ENCODE measurements at regions not wholly inside any gene's neighbourhood (a gene's known extent, or its start where the extent isn't known, plus 50 kb on each side); places are given as distances from the start of the nearest gene placed in this dataset.

DNA sequence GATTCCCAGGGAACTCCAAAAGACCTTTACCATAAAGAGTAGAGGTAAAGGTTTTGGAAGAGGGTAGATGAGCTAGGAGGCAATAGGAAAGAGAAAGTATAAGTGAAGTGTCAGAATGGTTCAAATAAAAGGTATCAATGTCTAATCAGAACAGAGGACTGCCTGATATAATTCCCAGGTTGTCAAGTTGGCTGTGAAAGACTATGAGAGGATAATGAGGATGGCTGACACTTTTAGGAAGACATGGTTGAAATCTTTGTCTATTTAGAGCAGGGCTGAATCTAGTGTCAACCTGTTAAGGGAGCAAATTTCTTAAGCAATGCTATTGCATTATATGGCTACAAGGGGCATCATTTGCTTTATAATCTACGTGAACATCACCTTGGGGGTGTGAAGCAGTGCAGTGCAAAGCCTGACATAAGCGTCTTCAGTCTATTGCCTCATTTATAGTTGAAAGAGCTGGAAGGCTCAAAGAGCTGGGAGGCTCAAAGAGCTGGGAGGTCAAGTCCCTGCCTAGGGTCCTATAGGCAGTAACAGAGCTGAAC, 308.3 kb upstream of the DEPDC1 start:
- Histone ChIP-seq H2AFZ (ENCODE audit: low read depth) (no peak overlapping the region), H3K4me2 (no peak overlapping the region), H3K9ac (no peak overlapping the region), H3K79me2 (ENCODE audit: insufficient read depth, low read depth) (no peaks in the 10 kb centered on the region), H3K27ac (no peak overlapping the region), H3K36me3 (ENCODE audit: insufficient read depth) (no peaks in the 10 kb centered on the region), H3K4me3 (IDR thresholded peaks at IDR 0.05; ENCODE audit: insufficient read depth, low read depth, low read length) (no peak overlapping the region), H3K4me1 (ENCODE audit: low read depth, poor library complexity, severe bottlenecking) (no peaks in the 10 kb centered on the region), H3K27me3 (ENCODE audit: insufficient read depth, low read depth) (no peaks in the 10 kb centered on the region), H4K20me1 (ENCODE audit: insufficient read depth) (no peaks in the 10 kb centered on the region)
- TF ChIP-seq CTCF (conservative IDR thresholded peaks at IDR 0.05; ENCODE audit: low read depth, low read length) = no peak

DNA sequence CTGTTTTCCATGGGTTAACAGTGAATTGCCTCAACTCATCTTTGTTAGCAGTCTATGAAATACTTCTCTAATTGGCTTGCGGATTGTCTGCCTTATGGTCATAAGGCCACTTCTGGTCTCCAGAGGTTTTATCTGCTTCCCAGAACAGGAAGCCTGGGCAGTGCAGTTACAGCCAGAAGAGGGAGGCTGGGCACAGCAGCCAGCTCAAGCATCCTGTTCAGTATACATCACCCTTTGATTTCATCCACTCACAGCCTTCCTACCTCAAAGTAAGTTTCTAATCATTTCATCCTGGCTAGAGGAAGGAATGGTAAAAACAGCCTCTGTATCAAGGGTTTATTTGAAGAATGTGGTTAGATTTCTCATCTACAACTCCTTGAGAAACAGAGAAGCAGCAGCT, 311.5 kb upstream of the DEPDC1 start:
- Histone ChIP-seq H2AFZ (ENCODE audit: low read depth) (no peak overlapping the region), H3K36me3 (ENCODE audit: insufficient read depth) (no peaks in the 10 kb centered on the region), H3K79me2 (ENCODE audit: insufficient read depth, low read depth) (no peaks in the 10 kb centered on the region), H3K9ac (no peak overlapping the region), H3K27ac (no peak overlapping the region), H3K4me3 (IDR thresholded peaks at IDR 0.05; ENCODE audit: insufficient read depth, low read depth, low read length) (no peak overlapping the region), H3K27me3 (ENCODE audit: insufficient read depth, low read depth) (no peaks in the 10 kb centered on the region), H3K4me2 (no peak overlapping the region), H4K20me1 (ENCODE audit: insufficient read depth) (no peaks in the 10 kb centered on the region), H3K4me1 (ENCODE audit: low read depth, poor library complexity, severe bottlenecking) (no peaks in the 10 kb centered on the region)
- TF ChIP-seq CTCF (conservative IDR thresholded peaks at IDR 0.05; ENCODE audit: low read depth, low read length) = no peak

DNA sequence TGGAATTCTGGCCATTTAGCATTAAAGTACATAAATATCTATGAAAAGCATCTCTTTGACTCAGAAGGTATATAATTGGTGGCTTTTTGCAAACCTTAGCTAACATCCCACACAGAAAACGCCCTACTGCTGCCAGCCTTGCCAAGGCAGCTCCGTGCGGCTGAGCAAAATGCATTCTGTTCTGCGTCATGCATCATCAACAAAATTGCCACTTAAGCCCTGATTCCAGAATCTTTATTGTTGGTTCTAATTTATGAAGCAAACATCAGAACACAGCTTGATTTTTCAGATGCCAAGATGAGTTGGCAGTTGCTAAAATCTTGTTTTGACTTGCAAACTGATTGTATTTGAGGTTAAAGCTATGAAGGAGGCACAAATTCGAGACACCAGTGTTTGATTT, 314.9 kb upstream of the DEPDC1 start:
- Histone ChIP-seq H3K9ac (no peak overlapping the region), H3K36me3 (ENCODE audit: insufficient read depth) (no peaks in the 10 kb centered on the region), H3K27ac (no peak overlapping the region), H3K4me1 (ENCODE audit: low read depth, poor library complexity, severe bottlenecking) (no peaks in the 10 kb centered on the region), H3K4me2 (no peak overlapping the region), H2AFZ (ENCODE audit: low read depth) (no peak overlapping the region), H3K27me3 (ENCODE audit: insufficient read depth, low read depth) (no peaks in the 10 kb centered on the region), H3K4me3 (IDR thresholded peaks at IDR 0.05; ENCODE audit: insufficient read depth, low read depth, low read length) (no peak overlapping the region), H4K20me1 (ENCODE audit: insufficient read depth) (no peaks in the 10 kb centered on the region), H3K79me2 (ENCODE audit: insufficient read depth, low read depth) (no peaks in the 10 kb centered on the region)
- TF ChIP-seq CTCF (conservative IDR thresholded peaks at IDR 0.05; ENCODE audit: low read depth, low read length) = no peak

DNA sequence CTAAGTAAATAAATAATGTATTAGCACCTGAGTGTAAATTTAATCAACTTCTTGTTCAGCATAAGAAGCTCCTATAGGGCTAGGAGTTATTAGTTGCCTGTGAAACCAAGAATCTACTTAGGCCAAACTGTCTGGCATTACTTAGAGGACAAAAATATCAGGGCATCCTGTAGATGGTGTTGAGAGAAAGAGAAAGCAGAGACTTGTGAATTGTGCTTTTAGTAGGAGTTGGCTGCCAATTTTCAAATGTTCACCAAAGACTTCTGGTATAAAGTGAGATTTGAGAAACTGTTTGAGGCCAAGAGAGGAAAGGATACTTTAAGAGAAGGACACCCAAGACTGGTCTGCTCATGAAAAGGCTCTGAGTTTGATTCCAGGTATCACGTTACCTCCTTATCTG, 315.5 kb upstream of the DEPDC1 start:
- no peak overlapping the region for H3K27ac ChIP-seq
- no peak overlapping the region for H3K9ac ChIP-seq
- H3K4me2 ChIP-seq = no peak overlapping the region
- H2AFZ ChIP-seq (ENCODE audit: low read depth) = no peak overlapping the region
- no peak for TF ChIP-seq CTCF (conservative IDR thresholded peaks at IDR 0.05; ENCODE audit: low read depth, low read length)
- no peaks in the 10 kb centered on the region for H3K27me3 ChIP-seq (ENCODE audit: insufficient read depth, low read depth)
- H3K36me3 ChIP-seq (ENCODE audit: insufficient read depth) = no peaks in the 10 kb centered on the region
- H3K4me1 ChIP-seq (ENCODE audit: low read depth, poor library complexity, severe bottlenecking) = no peaks in the 10 kb centered on the region
- H4K20me1 ChIP-seq (ENCODE audit: insufficient read depth) = no peaks in the 10 kb centered on the region
- H3K4me3 ChIP-seq (IDR thresholded peaks at IDR 0.05; ENCODE audit: insufficient read depth, low read depth, low read length) = no peak overlapping the region
- no peaks in the 10 kb centered on the region for H3K79me2 ChIP-seq (ENCODE audit: insufficient read depth, low read depth)
